Ishikawa (cell line): ENCODE measurements at regions not wholly inside any gene's neighbourhood (a gene's known extent, or its start where the extent isn't known, plus 50 kb on each side); places are given as distances from the start of the nearest gene placed in this dataset.

Experiments
- CEBPB ChIP-seq: IDR thresholded peaks from 2 replicates; pipeline ENCODE4 v1.6.1; 2012
- CREB1 ChIP-seq: IDR thresholded peaks from 2 replicates; pipeline ENCODE4 v1.6.1; 2012; ENCODE audit warnings: low read depth
- EGR1 ChIP-seq: IDR thresholded peaks from 2 replicates; pipeline ENCODE4 v1.6.1; 2012
- EP300 ChIP-seq: IDR thresholded peaks from 2 replicates; pipeline ENCODE4 v1.6.1; 2012; ENCODE audit warnings: borderline replicate concordance
- FOXM1 ChIP-seq: IDR thresholded peaks from 2 replicates; pipeline ENCODE4 v1.6.1; 2012; ENCODE audit warnings: low read depth, borderline replicate concordance
- NFIC ChIP-seq: IDR thresholded peaks from 2 replicates; pipeline ENCODE4 v1.6.1; 2012
- RAD21 ChIP-seq: IDR thresholded peaks from 2 replicates; pipeline ENCODE4 v1.6.1; 2012; ENCODE audit warnings: low read depth
- TAF1 ChIP-seq: IDR thresholded peaks from 2 replicates; pipeline ENCODE4 v1.6.1; 2012; ENCODE audit warnings: low read depth, mild to moderate bottlenecking
- TCF12 ChIP-seq: IDR thresholded peaks from 2 replicates; pipeline ENCODE4 v1.6.1; 2012; ENCODE audit warnings: low read depth
- TEAD4 ChIP-seq: IDR thresholded peaks from 2 replicates; pipeline ENCODE4 v1.6.1; 2012
- YY1 ChIP-seq: IDR thresholded peaks from 2 replicates; pipeline ENCODE4 v1.6.1; 2012; ENCODE audit warnings: low read depth
- ZBTB7A ChIP-seq: IDR thresholded peaks from 2 replicates; pipeline ENCODE4 v1.6.1; 2012; ENCODE audit warnings: low read depth
- TF ChIP-seq, protein P1 (sequence below): IDR thresholded peaks from 2 replicates; pipeline ENCODE4 v1.6.1; 2012
- TF ChIP-seq, protein P2 (sequence below): IDR thresholded peaks from 2 replicates; pipeline ENCODE4 v1.6.1; 2012
- TF ChIP-seq, protein P3 (sequence below): IDR thresholded peaks from 2 replicates; pipeline ENCODE4 v1.6.1; 2012; ENCODE audit warnings: low read depth, mild to moderate bottlenecking

DNA sequence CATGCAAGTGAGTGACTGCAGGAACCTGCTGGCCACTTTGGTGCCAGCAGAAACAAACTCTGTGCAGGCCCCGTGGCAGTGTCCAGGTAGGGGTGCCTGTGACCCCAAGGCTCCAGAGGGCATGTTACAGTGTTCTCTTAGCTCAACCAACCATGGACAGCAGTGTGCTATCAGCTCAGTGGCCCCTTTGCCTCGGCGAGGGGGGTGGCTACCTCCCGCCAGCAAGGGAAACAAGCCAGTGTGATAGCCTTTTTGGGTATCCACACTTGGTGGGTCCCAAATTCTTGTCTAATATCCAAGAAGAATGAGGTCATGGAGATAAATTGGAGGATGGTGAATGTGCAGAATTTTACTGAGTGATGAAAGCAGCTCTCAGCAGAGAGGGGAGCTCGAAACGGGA lies 298.6 kb upstream of the SLC30A5 start:
- no peak for TF ChIP-seq FOXM1
- TF ChIP-seq RAD21: no peak
- TF ChIP-seq ZBTB7A: no peak
- TF ChIP-seq, protein P1, sequence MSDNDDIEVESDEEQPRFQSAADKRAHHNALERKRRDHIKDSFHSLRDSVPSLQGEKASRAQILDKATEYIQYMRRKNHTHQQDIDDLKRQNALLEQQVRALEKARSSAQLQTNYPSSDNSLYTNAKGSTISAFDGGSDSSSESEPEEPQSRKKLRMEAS: no peak
- TF ChIP-seq, protein P2, sequence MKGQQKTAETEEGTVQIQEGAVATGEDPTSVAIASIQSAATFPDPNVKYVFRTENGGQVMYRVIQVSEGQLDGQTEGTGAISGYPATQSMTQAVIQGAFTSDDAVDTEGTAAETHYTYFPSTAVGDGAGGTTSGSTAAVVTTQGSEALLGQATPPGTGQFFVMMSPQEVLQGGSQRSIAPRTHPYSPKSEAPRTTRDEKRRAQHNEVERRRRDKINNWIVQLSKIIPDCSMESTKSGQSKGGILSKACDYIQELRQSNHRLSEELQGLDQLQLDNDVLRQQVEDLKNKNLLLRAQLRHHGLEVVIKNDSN: no peak
- no peak for TF ChIP-seq YY1
- TF ChIP-seq TCF12: no peak
- no peak for TF ChIP-seq EGR1
- no peak for TF ChIP-seq TEAD4
- no peak for TF ChIP-seq TAF1
- no peak for TF ChIP-seq EP300
- TF ChIP-seq CEBPB: no peak
- TF ChIP-seq, protein P3, sequence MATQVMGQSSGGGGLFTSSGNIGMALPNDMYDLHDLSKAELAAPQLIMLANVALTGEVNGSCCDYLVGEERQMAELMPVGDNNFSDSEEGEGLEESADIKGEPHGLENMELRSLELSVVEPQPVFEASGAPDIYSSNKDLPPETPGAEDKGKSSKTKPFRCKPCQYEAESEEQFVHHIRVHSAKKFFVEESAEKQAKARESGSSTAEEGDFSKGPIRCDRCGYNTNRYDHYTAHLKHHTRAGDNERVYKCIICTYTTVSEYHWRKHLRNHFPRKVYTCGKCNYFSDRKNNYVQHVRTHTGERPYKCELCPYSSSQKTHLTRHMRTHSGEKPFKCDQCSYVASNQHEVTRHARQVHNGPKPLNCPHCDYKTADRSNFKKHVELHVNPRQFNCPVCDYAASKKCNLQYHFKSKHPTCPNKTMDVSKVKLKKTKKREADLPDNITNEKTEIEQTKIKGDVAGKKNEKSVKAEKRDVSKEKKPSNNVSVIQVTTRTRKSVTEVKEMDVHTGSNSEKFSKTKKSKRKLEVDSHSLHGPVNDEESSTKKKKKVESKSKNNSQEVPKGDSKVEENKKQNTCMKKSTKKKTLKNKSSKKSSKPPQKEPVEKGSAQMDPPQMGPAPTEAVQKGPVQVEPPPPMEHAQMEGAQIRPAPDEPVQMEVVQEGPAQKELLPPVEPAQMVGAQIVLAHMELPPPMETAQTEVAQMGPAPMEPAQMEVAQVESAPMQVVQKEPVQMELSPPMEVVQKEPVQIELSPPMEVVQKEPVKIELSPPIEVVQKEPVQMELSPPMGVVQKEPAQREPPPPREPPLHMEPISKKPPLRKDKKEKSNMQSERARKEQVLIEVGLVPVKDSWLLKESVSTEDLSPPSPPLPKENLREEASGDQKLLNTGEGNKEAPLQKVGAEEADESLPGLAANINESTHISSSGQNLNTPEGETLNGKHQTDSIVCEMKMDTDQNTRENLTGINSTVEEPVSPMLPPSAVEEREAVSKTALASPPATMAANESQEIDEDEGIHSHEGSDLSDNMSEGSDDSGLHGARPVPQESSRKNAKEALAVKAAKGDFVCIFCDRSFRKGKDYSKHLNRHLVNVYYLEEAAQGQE: no peak
- TF ChIP-seq CREB1: no peak
- no peak for TF ChIP-seq NFIC

DNA sequence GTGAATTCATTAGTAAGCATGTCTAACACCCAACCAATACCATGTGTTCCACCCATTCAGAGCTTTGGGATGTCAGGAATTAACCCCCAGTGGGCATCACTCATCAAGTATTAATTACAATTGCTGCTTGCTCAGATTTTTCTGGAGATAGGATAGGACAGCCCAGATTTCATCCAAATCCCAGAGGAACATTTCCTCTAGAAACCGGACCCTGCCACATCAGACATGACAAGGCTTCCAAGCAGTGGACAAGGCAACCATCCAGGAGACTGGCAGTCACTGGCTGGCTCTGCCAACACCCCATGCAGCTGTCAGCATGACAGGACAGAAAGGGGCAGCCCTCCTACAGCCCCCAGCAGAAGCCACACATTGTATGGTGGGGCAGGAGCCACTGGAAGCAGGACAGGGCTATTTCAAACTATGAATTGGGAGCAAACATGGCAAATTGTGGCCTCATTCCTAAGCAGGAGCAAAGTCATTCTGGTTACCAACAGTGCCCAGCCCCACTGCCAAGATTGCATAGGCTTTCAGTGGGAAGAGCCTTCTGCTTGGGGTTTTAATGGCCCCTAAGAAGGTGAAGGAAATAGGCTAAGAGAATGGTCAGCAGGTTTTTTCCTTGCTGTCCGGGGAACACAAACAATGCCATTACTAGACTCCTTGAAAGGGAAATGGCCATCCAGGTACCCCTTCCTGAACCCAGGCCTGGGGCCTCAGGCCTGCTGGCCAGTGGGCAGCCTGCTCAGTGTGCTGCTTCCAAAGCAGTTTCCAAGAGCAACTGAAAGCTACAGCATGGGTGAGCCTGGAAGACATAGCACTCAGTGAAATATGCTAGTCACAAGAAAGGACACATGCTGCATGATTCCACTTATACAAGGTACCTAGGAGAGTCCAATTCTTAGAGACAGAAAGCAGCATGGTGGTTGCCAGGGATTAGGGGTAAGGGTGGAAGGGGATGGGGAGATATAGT lies 294.7 kb upstream of the SLC30A5 start:
- no peak for TF ChIP-seq CREB1
- no peak for TF ChIP-seq EP300
- TF ChIP-seq, protein P3: no peak
- no peak for TF ChIP-seq YY1
- no peak for TF ChIP-seq NFIC
- TF ChIP-seq, protein P1: no peak
- no peak for TF ChIP-seq RAD21
- TF ChIP-seq TEAD4: no peak
- TF ChIP-seq, protein P2: no peak
- TF ChIP-seq ZBTB7A: no peak
- no peak for TF ChIP-seq CEBPB
- TF ChIP-seq FOXM1: no peak
- TF ChIP-seq EGR1: no peak

DNA sequence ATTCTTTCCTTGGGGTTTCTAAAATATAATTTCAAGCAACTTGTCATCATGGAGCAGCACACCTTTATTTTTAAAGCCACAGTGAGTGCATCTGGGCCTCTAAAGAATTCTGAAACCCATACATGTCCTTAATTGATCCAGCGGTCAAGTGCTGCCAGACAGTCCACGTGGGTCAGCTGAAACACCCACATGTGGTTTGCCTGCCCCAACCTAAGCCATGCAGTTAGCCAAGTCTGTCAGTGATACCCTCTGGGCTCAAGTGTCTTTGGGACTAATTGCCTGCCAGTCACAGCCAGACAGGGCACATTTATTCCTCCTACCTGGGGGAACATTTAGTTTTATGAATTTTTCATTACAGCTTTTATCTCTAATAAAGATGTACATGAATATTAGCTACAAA lies 291.4 kb upstream of the SLC30A5 start:
- TF ChIP-seq TCF12 (no peak), YY1 (no peak), ZBTB7A (no peak)

DNA sequence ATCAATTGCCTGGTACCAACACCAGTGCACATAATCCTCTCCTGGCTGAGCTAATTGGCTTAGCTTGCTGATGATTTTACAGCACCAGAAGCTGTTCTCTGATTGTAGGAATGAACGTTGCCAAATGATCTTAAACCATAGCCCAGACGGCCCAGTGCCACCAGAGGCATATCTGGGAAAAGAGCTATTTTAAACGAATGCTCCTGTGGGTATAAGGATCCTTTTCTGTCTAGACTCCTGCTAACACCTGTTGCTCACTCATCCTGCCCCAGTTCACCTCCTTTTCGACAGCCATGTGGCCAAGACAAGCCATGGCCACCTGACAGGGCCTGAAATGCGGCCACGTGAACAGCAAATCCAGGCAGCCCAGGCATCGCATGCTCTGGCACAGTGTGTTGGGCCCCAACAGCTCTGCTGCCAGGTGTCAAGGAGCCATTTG lies 289.9 kb upstream of the SLC30A5 start:
- no peak for TF ChIP-seq TAF1
- TF ChIP-seq, protein P3: no peak
- TF ChIP-seq NFIC: no peak
- TF ChIP-seq TEAD4: no peak
- TF ChIP-seq RAD21: no peak
- no peak for TF ChIP-seq ZBTB7A
- no peak for TF ChIP-seq CREB1
- TF ChIP-seq TCF12: no peak
- TF ChIP-seq, protein P2: no peak
- TF ChIP-seq, protein P1: no peak
